GM21360 (cell line): ENCODE measurements at regions not wholly inside any gene's neighbourhood (a gene's known extent, or its start where the extent isn't known, plus 50 kb on each side); places are given as distances from the start of the nearest gene placed in this dataset.

Experiments
- ATAC-seq: cut with Tn5 transposase; IDR thresholded peaks from one replicate; pipeline ENCODE4 v1.9.1; 2021; ENCODE audit warnings: mild to moderate bottlenecking, moderate library complexity; ENCODE audit not compliant: unreplicated experiment

GRCh38 chr10:78160591-78160990 is 126.9 kb downstream of the RPS24 start:
- ATAC-seq, result no peak

GRCh38 chr10:78162853-78163252 is 129.2 kb downstream of the RPS24 start:
- ATAC-seq, result no peak

- no peak for ATAC-seq
These were observed 131.0 kb downstream of the RPS24 start for GRCh38 chr10:78164702-78165101.

- no peak for ATAC-seq
These were observed 131.5 kb downstream of the RPS24 start for GRCh38 chr10:78165172-78165571.

- no peak for ATAC-seq
These were observed 132.0 kb downstream of the RPS24 start for GRCh38 chr10:78165617-78166016.

- ATAC-seq, result no peak
These were observed 132.6 kb downstream of the RPS24 start for GRCh38 chr10:78166261-78166660.

GRCh38 chr10:78169214-78169613 is 135.6 kb downstream of the RPS24 start:
- ATAC-seq, result no peak

GRCh38 chr10:78170026-78170475 is 136.4 kb downstream of the RPS24 start:
- no peak for ATAC-seq

- no peak for ATAC-seq
These were observed 138.2 kb downstream of the RPS24 start for GRCh38 chr10:78171633-78172400.

- ATAC-seq, result no peak
These were observed 139.8 kb downstream of the RPS24 start for GRCh38 chr10:78173360-78174015.

- no peak for ATAC-seq
These were observed 141.9 kb downstream of the RPS24 start for GRCh38 chr10:78175444-78176015.

GRCh38 chr10:78176320-78177317 is 143.0 kb downstream of the RPS24 start:
- no peak for ATAC-seq

GRCh38 chr10:78177491-78178185 is 144.0 kb downstream of the RPS24 start:
- no peak for ATAC-seq

- no peak for ATAC-seq
These were observed 144.7 kb downstream of the RPS24 start for GRCh38 chr10:78178397-78178796.

GRCh38 chr10:78178940-78179339 is 145.3 kb downstream of the RPS24 start:
- ATAC-seq, result no peak

- no peak for ATAC-seq
These were observed 146.4 kb downstream of the RPS24 start for GRCh38 chr10:78179886-78180705.

GRCh38 chr10:78181381-78182055 is 147.9 kb downstream of the RPS24 start:
- ATAC-seq, result no peak

GRCh38 chr10:78182841-78183240 is 149.2 kb downstream of the RPS24 start:
- no peak for ATAC-seq
